ENCODE measurements at regions not wholly inside any gene's neighbourhood (a gene's known extent, or its start where the extent isn't known, plus 50 kb on each side); places are given as distances from the start of the nearest gene placed in this dataset.

GRCh38 chr2:136288249-136288648 lies 170.3 kb upstream of the CXCR4 start:
- no peak overlapping the region for H3K4me2 ChIP-seq (ENCODE audit: insufficient read depth, insufficient read length, low read length)
- no CpG with 5 or more reads among the region's 6 CpGs for WGBS (ENCODE audit: extremely low coverage, insufficient read length, low lambda C conversion rate)
- Mint-ChIP-seq H3K36me3 (ENCODE audit: insufficient read depth in 1 of 3, low read depth in 3 of 3) (no peaks in the 10 kb centered on the region), H3K4me1 (no peaks in the 10 kb centered on the region), H3K9me3 (no peaks in the 10 kb centered on the region), H3K27me3 (ENCODE audit: low read depth) (no peaks in the 10 kb centered on the region), H3K4me3 (no peak overlapping the region), H3K27ac (no peak overlapping the region; a peak in 1 of 7 replicates)
- H4K91ac ChIP-seq (ENCODE audit: insufficient read length, low read depth, low read length), result no peak overlapping the region
- H3K79me1 ChIP-seq (ENCODE audit: insufficient read depth, low read depth, low read length, poor library complexity, severe bottlenecking), result no peaks in the 10 kb centered on the region
- no peak overlapping the region for H3K23ac ChIP-seq (ENCODE audit: insufficient read length, low read depth, low read length)
- H3K9ac ChIP-seq (ENCODE audit: extremely low read depth, insufficient read length, low read length), result no peak overlapping the region
- H3K27me3 ChIP-seq (ENCODE audit: insufficient read depth, low read length), result no peaks in the 10 kb centered on the region; the same call in 1 of the 2 replicates
- H3K79me2 ChIP-seq (ENCODE audit: insufficient read depth, low read length), result no peaks in the 10 kb centered on the region
- no peak overlapping the region for H2BK20ac ChIP-seq (ENCODE audit: low read depth, low read length, poor library complexity, severe bottlenecking)
- H3K14ac ChIP-seq (ENCODE audit: insufficient read depth, low read length), result no peak overlapping the region
- H2AK5ac ChIP-seq (ENCODE audit: insufficient read length, low read length), result no peak overlapping the region
- no peak overlapping the region for H4K5ac ChIP-seq (ENCODE audit: insufficient read length, low read depth, low read length)
- no peak for DNase-seq
- H2BK15ac ChIP-seq (ENCODE audit: low read depth, low read length), result no peak overlapping the region
- H4K20me1 ChIP-seq (ENCODE audit: control insufficient read depth, insufficient read depth, insufficient read length), result no peaks in the 10 kb centered on the region
- H3K9me3 ChIP-seq (ENCODE audit: control insufficient read depth, low read depth, low read length), result no peaks in the 10 kb centered on the region
- H3K18ac ChIP-seq (ENCODE audit: insufficient read length, low read depth, low read length), result no peak overlapping the region
- no peak overlapping the region for H3K56ac ChIP-seq (ENCODE audit: insufficient read length, low read depth, low read length)
- no peaks in the 10 kb centered on the region for H3K4me1 ChIP-seq (ENCODE audit: insufficient read depth, low read length)
- H3K23me2 ChIP-seq (ENCODE audit: insufficient read length, low read depth, low read length, poor library complexity, severe bottlenecking), result no peaks in the 10 kb centered on the region
- no peak overlapping the region for H2BK12ac ChIP-seq (ENCODE audit: insufficient read length, low read depth, low read length)
- no peak overlapping the region for H4K8ac ChIP-seq (replicated peaks; ENCODE audit: insufficient read length, low read depth, low read length)
- no peak overlapping the region for H2BK120ac ChIP-seq (ENCODE audit: low read depth, low read length, poor library complexity, severe bottlenecking)
- no peak overlapping the region for H2AFZ ChIP-seq (ENCODE audit: low read length)
- no peak overlapping the region for H3K27ac ChIP-seq (ENCODE audit: insufficient read length, low read depth, low read length)
- TF ChIP-seq, protein P1, sequence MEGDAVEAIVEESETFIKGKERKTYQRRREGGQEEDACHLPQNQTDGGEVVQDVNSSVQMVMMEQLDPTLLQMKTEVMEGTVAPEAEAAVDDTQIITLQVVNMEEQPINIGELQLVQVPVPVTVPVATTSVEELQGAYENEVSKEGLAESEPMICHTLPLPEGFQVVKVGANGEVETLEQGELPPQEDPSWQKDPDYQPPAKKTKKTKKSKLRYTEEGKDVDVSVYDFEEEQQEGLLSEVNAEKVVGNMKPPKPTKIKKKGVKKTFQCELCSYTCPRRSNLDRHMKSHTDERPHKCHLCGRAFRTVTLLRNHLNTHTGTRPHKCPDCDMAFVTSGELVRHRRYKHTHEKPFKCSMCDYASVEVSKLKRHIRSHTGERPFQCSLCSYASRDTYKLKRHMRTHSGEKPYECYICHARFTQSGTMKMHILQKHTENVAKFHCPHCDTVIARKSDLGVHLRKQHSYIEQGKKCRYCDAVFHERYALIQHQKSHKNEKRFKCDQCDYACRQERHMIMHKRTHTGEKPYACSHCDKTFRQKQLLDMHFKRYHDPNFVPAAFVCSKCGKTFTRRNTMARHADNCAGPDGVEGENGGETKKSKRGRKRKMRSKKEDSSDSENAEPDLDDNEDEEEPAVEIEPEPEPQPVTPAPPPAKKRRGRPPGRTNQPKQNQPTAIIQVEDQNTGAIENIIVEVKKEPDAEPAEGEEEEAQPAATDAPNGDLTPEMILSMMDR (conservative IDR thresholded peaks at IDR 0.05), result no peak
- no peak overlapping the region for H2BK5ac ChIP-seq (ENCODE audit: insufficient read length, low read length)
- no peak overlapping the region for H3T11ph ChIP-seq (ENCODE audit: low read length)
- no peak overlapping the region for H3K4ac ChIP-seq (ENCODE audit: low read depth, low read length)
